ENCODE measurements at regions not wholly inside any gene's neighbourhood (a gene's known extent, or its start where the extent isn't known, plus 50 kb on each side); places are given as distances from the start of the nearest gene placed in this dataset.
"Not testable (repeated sequence)": the region's sequence is repeated elsewhere in the genome, so short reads cannot be mapped to it uniquely, and the experiment has no call there.

GRCh38 chr2:210998334-210998733 is 441.9 kb downstream of the CPS1 start:
- Histone ChIP-seq H3K36me3 (ENCODE audit: control insufficient read depth, insufficient read depth, low read length) (no peaks in the 10 kb centered on the region), H3K9ac (ENCODE audit: low read length) (no peak overlapping the region), H3K4me3 (ENCODE audit: low read depth, low read length) (no peak overlapping the region), H3K4me1 (ENCODE audit: control insufficient read depth, insufficient read depth, low read length) (no peaks in the 10 kb centered on the region), H3K27me3 (ENCODE audit: control insufficient read depth, insufficient read depth, low read length) (no peaks in the 10 kb centered on the region), H3K27ac (ENCODE audit: low read depth, low read length) (no peak overlapping the region), H3K9me3 (ENCODE audit: control insufficient read depth, insufficient read depth, low read depth, low read length) (no peaks in the 10 kb centered on the region)

- no peaks in the 10 kb centered on the region for H3K4me1 ChIP-seq (ENCODE audit: control insufficient read depth, insufficient read depth, low read length)
- H3K9me3 ChIP-seq (ENCODE audit: control insufficient read depth, insufficient read depth, low read depth, low read length), result no peaks in the 10 kb centered on the region
- no peaks in the 10 kb centered on the region for H3K36me3 ChIP-seq (ENCODE audit: control insufficient read depth, insufficient read depth, low read length)
- H3K27ac ChIP-seq (ENCODE audit: low read depth, low read length), result no peak overlapping the region
- no peak overlapping the region for H3K4me3 ChIP-seq (ENCODE audit: low read depth, low read length)
- no peak overlapping the region for H3K9ac ChIP-seq (ENCODE audit: low read length)
- H3K27me3 ChIP-seq (ENCODE audit: control insufficient read depth, insufficient read depth, low read length), result no peaks in the 10 kb centered on the region
Measured at GRCh38 chr2:211014376-211014775, 458.0 kb downstream of the CPS1 start.

- Histone ChIP-seq H3K36me3 (ENCODE audit: control insufficient read depth, insufficient read depth, low read length) (no peaks in the 10 kb centered on the region), H3K27ac (ENCODE audit: low read depth, low read length) (no peak overlapping the region), H3K27me3 (ENCODE audit: control insufficient read depth, insufficient read depth, low read length) (no peaks in the 10 kb centered on the region), H3K9ac (ENCODE audit: low read length) (no peak overlapping the region), H3K4me3 (ENCODE audit: low read depth, low read length) (no peak overlapping the region), H3K9me3 (ENCODE audit: control insufficient read depth, insufficient read depth, low read depth, low read length) (no peaks in the 10 kb centered on the region), H3K4me1 (ENCODE audit: control insufficient read depth, insufficient read depth, low read length) (no peaks in the 10 kb centered on the region)
Measured at GRCh38 chr2:211014906-211015305, 458.5 kb downstream of the CPS1 start.

- not testable (repeated sequence) for H3K4me1 ChIP-seq (ENCODE audit: control insufficient read depth, insufficient read depth, low read length); H3K9ac ChIP-seq (ENCODE audit: low read length)
Measured at GRCh38 chr2:211025089-211025488, 468.7 kb downstream of the CPS1 start.

GRCh38 chr2:211026109-211026508 is 469.7 kb downstream of the CPS1 start:
- H3K27me3 ChIP-seq (ENCODE audit: control insufficient read depth, insufficient read depth, low read length), result no peaks in the 10 kb centered on the region
- peaks cover 15% of the 10 kb centered on the region for H3K9me3 ChIP-seq (ENCODE audit: control insufficient read depth, insufficient read depth, low read depth, low read length)
- no peak overlapping the region for H3K9ac ChIP-seq (ENCODE audit: low read length)
- no peaks in the 10 kb centered on the region for H3K4me1 ChIP-seq (ENCODE audit: control insufficient read depth, insufficient read depth, low read length)
- no peaks in the 10 kb centered on the region for H3K36me3 ChIP-seq (ENCODE audit: control insufficient read depth, insufficient read depth, low read length)
- no peak overlapping the region for H3K4me3 ChIP-seq (ENCODE audit: low read depth, low read length)
- H3K27ac ChIP-seq (ENCODE audit: low read depth, low read length), result no peak overlapping the region

More at GRCh38 chr2:211025089-211025488, 468.7 kb downstream of the CPS1 start:
- H3K27ac ChIP-seq (ENCODE audit: low read depth, low read length); H3K27me3 ChIP-seq (ENCODE audit: control insufficient read depth, insufficient read depth, low read length); H3K36me3 ChIP-seq (ENCODE audit: control insufficient read depth, insufficient read depth, low read length); H3K4me3 ChIP-seq (ENCODE audit: low read depth, low read length): not testable (repeated sequence)
- peaks cover 15% of the 10 kb centered on the region for H3K9me3 ChIP-seq (ENCODE audit: control insufficient read depth, insufficient read depth, low read depth, low read length)

- H3K27ac ChIP-seq (ENCODE audit: low read depth, low read length), result no peak overlapping the region
- H3K27me3 ChIP-seq (ENCODE audit: control insufficient read depth, insufficient read depth, low read length), result no peaks in the 10 kb centered on the region
- H3K4me1 ChIP-seq (ENCODE audit: control insufficient read depth, insufficient read depth, low read length), result no peaks in the 10 kb centered on the region
- no peak overlapping the region for H3K4me3 ChIP-seq (ENCODE audit: low read depth, low read length)
- no peaks in the 10 kb centered on the region for H3K36me3 ChIP-seq (ENCODE audit: control insufficient read depth, insufficient read depth, low read length)
- H3K9me3 ChIP-seq (ENCODE audit: control insufficient read depth, insufficient read depth, low read depth, low read length), result peaks cover 15% of the 10 kb centered on the region
- no peak overlapping the region for H3K9ac ChIP-seq (ENCODE audit: low read length)
Measured at GRCh38 chr2:211027976-211028375, 471.6 kb downstream of the CPS1 start.

GRCh38 chr2:211033765-211034164 is 477.4 kb downstream of the CPS1 start:
- H3K4me3 ChIP-seq (ENCODE audit: low read depth, low read length), result no peak overlapping the region
- H3K9me3 ChIP-seq (ENCODE audit: control insufficient read depth, insufficient read depth, low read depth, low read length), result no peaks in the 10 kb centered on the region
- H3K36me3 ChIP-seq (ENCODE audit: control insufficient read depth, insufficient read depth, low read length), result no peaks in the 10 kb centered on the region
- no peak overlapping the region for H3K9ac ChIP-seq (ENCODE audit: low read length)
- no peaks in the 10 kb centered on the region for H3K27me3 ChIP-seq (ENCODE audit: control insufficient read depth, insufficient read depth, low read length)
- H3K4me1 ChIP-seq (ENCODE audit: control insufficient read depth, insufficient read depth, low read length), result no peaks in the 10 kb centered on the region
- H3K27ac ChIP-seq (ENCODE audit: low read depth, low read length), result no peak overlapping the region

- Histone ChIP-seq H3K36me3 (ENCODE audit: control insufficient read depth, insufficient read depth, low read length) (no peaks in the 10 kb centered on the region), H3K27ac (ENCODE audit: low read depth, low read length) (no peak overlapping the region), H3K9ac (ENCODE audit: low read length) (no peak overlapping the region), H3K4me3 (ENCODE audit: low read depth, low read length) (no peak overlapping the region), H3K4me1 (ENCODE audit: control insufficient read depth, insufficient read depth, low read length) (no peaks in the 10 kb centered on the region), H3K27me3 (ENCODE audit: control insufficient read depth, insufficient read depth, low read length) (no peaks in the 10 kb centered on the region), H3K9me3 (ENCODE audit: control insufficient read depth, insufficient read depth, low read depth, low read length) (no peaks in the 10 kb centered on the region)
Measured at GRCh38 chr2:211035548-211036185, 479.3 kb downstream of the CPS1 start.

- no peaks in the 10 kb centered on the region for H3K9me3 ChIP-seq (ENCODE audit: control insufficient read depth, insufficient read depth, low read depth, low read length)
- H3K27ac ChIP-seq (ENCODE audit: low read depth, low read length), result no peak overlapping the region
- no peak overlapping the region for H3K9ac ChIP-seq (ENCODE audit: low read length)
- H3K27me3 ChIP-seq (ENCODE audit: control insufficient read depth, insufficient read depth, low read length), result no peaks in the 10 kb centered on the region
- no peaks in the 10 kb centered on the region for H3K36me3 ChIP-seq (ENCODE audit: control insufficient read depth, insufficient read depth, low read length)
- no peaks in the 10 kb centered on the region for H3K4me1 ChIP-seq (ENCODE audit: control insufficient read depth, insufficient read depth, low read length)
- no peak overlapping the region for H3K4me3 ChIP-seq (ENCODE audit: low read depth, low read length)
Measured at GRCh38 chr2:211045025-211045424, 488.6 kb downstream of the CPS1 start.

- Histone ChIP-seq H3K36me3 (ENCODE audit: control insufficient read depth, insufficient read depth, low read length) (no peaks in the 10 kb centered on the region), H3K27ac (ENCODE audit: low read depth, low read length) (no peak overlapping the region), H3K9ac (ENCODE audit: low read length) (no peak overlapping the region), H3K4me3 (ENCODE audit: low read depth, low read length) (no peak overlapping the region), H3K27me3 (ENCODE audit: control insufficient read depth, insufficient read depth, low read length) (no peaks in the 10 kb centered on the region), H3K4me1 (ENCODE audit: control insufficient read depth, insufficient read depth, low read length) (no peaks in the 10 kb centered on the region), H3K9me3 (ENCODE audit: control insufficient read depth, insufficient read depth, low read depth, low read length) (no peaks in the 10 kb centered on the region)
Measured at GRCh38 chr2:211049321-211050018, 493.1 kb downstream of the CPS1 start.

GRCh38 chr2:211055438-211055837 is 499.0 kb downstream of the CPS1 start:
- Histone ChIP-seq H3K4me3 (ENCODE audit: low read depth, low read length) (no peak overlapping the region), H3K4me1 (ENCODE audit: control insufficient read depth, insufficient read depth, low read length) (no peaks in the 10 kb centered on the region), H3K36me3 (ENCODE audit: control insufficient read depth, insufficient read depth, low read length) (no peaks in the 10 kb centered on the region), H3K9me3 (ENCODE audit: control insufficient read depth, insufficient read depth, low read depth, low read length) (no peaks in the 10 kb centered on the region), H3K27ac (ENCODE audit: low read depth, low read length) (no peak overlapping the region), H3K9ac (ENCODE audit: low read length) (no peak overlapping the region), H3K27me3 (ENCODE audit: control insufficient read depth, insufficient read depth, low read length) (no peaks in the 10 kb centered on the region)
